GM12892 (cell line): ENCODE measurements at regions not wholly inside any gene's neighbourhood (a gene's known extent, or its start where the extent isn't known, plus 50 kb on each side); places are given as distances from the start of the nearest gene placed in this dataset.

Experiments used
- POLR2A ChIP-seq: IDR thresholded peaks from 2 replicates; pipeline ENCODE4 v1.6.1; 2011; ENCODE audit warnings: low read depth, low read length, control low read depth
- TAF1 ChIP-seq: IDR thresholded peaks from 2 replicates; pipeline ENCODE4 v1.6.1; 2011; ENCODE audit warnings: low read depth, mild to moderate bottlenecking, control low read depth, low read length, borderline replicate concordance

DNA sequence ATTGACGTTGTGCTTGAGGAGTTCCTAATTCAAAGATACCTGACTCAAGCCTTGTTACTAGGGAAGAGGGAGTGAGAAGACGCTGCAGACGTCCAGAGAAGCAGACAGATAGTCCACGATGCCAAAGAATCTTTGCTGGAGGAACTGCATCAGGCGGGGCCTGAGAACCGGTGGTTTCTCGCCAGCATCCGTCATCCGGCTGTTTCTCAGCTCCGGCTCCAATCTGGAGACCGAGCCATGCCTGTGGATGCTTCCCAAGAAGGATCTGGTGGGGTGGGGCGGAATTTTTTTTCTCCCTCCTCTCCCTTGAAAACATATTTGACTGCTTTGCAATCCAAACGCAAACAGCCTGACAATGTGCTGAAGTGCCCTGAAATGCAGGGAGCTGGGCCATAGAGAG is 125.8 kb upstream of the SRSF6 start:
- no peak for TF ChIP-seq POLR2A
- TF ChIP-seq TAF1: no peak
